ENCODE measurements at regions not wholly inside any gene's neighbourhood (a gene's known extent, or its start where the extent isn't known, plus 50 kb on each side); places are given as distances from the start of the nearest gene placed in this dataset.

GRCh38 chr12:42902001-42902400 is 312.5 kb upstream of the PRICKLE1 start:
- H3K27me3 ChIP-seq (ENCODE audit: insufficient read depth, poor library complexity, severe bottlenecking) = no peaks in the 10 kb centered on the region
- no peak for DNase-seq (ENCODE audit: low read depth in 1 of 2, low spot score in 1 of 2)
- H3K27ac ChIP-seq (replicated peaks) = no peak overlapping the region
- TF ChIP-seq POLR2AphosphoS5 (IDR thresholded peaks at IDR 0.05; ENCODE audit: low read depth) (no peak), GABPA (IDR thresholded peaks at IDR 0.05; ENCODE audit: low read depth) (no peak), CTCF (IDR thresholded peaks at IDR 0.05; ENCODE audit: insufficient read depth, low read length) (no peak), SPI1 (IDR thresholded peaks at IDR 0.05; ENCODE audit: borderline replicate concordance, low read depth) (no peak)
- TF ChIP-seq, protein P1, sequence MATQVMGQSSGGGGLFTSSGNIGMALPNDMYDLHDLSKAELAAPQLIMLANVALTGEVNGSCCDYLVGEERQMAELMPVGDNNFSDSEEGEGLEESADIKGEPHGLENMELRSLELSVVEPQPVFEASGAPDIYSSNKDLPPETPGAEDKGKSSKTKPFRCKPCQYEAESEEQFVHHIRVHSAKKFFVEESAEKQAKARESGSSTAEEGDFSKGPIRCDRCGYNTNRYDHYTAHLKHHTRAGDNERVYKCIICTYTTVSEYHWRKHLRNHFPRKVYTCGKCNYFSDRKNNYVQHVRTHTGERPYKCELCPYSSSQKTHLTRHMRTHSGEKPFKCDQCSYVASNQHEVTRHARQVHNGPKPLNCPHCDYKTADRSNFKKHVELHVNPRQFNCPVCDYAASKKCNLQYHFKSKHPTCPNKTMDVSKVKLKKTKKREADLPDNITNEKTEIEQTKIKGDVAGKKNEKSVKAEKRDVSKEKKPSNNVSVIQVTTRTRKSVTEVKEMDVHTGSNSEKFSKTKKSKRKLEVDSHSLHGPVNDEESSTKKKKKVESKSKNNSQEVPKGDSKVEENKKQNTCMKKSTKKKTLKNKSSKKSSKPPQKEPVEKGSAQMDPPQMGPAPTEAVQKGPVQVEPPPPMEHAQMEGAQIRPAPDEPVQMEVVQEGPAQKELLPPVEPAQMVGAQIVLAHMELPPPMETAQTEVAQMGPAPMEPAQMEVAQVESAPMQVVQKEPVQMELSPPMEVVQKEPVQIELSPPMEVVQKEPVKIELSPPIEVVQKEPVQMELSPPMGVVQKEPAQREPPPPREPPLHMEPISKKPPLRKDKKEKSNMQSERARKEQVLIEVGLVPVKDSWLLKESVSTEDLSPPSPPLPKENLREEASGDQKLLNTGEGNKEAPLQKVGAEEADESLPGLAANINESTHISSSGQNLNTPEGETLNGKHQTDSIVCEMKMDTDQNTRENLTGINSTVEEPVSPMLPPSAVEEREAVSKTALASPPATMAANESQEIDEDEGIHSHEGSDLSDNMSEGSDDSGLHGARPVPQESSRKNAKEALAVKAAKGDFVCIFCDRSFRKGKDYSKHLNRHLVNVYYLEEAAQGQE (IDR thresholded peaks at IDR 0.05; ENCODE audit: insufficient replicate concordance, low read depth) = no peak
- no peak overlapping the region for H3K4me3 ChIP-seq (replicated peaks; ENCODE audit: insufficient read depth, low read length)

DNA sequence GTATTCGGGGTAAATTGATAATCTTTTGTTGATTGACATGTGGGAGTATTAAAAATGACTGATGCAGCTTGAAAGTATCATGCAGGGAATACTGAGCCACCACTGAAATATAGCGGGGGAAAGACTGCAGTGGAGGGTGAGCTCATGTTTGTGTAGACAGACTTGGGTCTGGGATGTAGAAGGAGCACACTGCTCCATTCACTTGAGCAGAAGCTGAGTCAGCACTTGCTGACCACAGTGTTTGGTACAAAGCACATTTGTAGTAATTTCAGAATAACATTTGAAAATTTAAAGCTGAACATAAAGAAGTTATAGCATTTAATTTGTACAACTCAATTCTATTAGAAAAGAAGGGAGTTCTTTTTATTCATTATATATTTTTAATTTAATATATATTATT is 304.3 kb upstream of the PRICKLE1 start:
- Histone ChIP-seq H3K4me3 (replicated peaks; ENCODE audit: insufficient read depth, low read length) (no peak overlapping the region), H3K27me3 (ENCODE audit: insufficient read depth, poor library complexity, severe bottlenecking) (no peaks in the 10 kb centered on the region), H3K27ac (replicated peaks) (no peak overlapping the region)
- TF ChIP-seq GABPA (IDR thresholded peaks at IDR 0.05; ENCODE audit: low read depth) (no peak), SPI1 (IDR thresholded peaks at IDR 0.05; ENCODE audit: borderline replicate concordance, low read depth) (no peak), POLR2AphosphoS5 (IDR thresholded peaks at IDR 0.05; ENCODE audit: low read depth) (no peak)
- TF ChIP-seq, protein P1 (IDR thresholded peaks at IDR 0.05; ENCODE audit: insufficient replicate concordance, low read depth) = no peak
- DNase-seq (ENCODE audit: low read depth in 1 of 2, low spot score in 1 of 2) = no peak

GRCh38 chr12:42892702-42893551 is 303.4 kb upstream of the PRICKLE1 start:
- TF ChIP-seq SPI1 (IDR thresholded peaks at IDR 0.05; ENCODE audit: borderline replicate concordance, low read depth) (no peak), GABPA (IDR thresholded peaks at IDR 0.05; ENCODE audit: low read depth) (no peak)
- no peak overlapping the region for H3K27ac ChIP-seq (replicated peaks)
- H3K27me3 ChIP-seq (ENCODE audit: insufficient read depth, poor library complexity, severe bottlenecking) = no peaks in the 10 kb centered on the region
- DNase-seq (ENCODE audit: low read depth in 1 of 2, low spot score in 1 of 2) = no peak
- no peak overlapping the region for H3K4me3 ChIP-seq (replicated peaks; ENCODE audit: insufficient read depth, low read length)

DNA sequence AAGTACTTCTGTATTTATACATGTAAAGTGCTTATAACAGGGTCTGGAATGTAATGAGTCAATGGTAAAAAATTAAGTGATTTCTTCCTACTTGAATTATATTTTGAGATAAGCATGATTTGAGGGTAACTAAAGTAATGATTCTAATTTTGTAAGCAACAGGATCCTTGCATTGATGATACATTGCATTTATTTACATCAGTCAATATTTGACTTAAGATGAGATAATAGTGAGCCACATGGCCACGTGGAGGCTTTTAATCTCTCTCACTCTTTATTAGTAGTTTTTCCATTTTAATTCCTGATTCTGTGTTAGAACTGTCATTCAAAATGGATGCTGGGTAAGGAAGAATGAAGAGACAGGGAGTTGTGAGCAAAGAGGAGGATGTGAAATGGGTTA is 298.1 kb upstream of the PRICKLE1 start:
- H3K4me3 ChIP-seq (replicated peaks; ENCODE audit: insufficient read depth, low read length) = no peak overlapping the region
- no peak overlapping the region for H3K27ac ChIP-seq (replicated peaks)
- no peak for DNase-seq (ENCODE audit: low read depth in 1 of 2, low spot score in 1 of 2)
- TF ChIP-seq POLR2AphosphoS5 (IDR thresholded peaks at IDR 0.05; ENCODE audit: low read depth) (no peak), SPI1 (IDR thresholded peaks at IDR 0.05; ENCODE audit: borderline replicate concordance, low read depth) (no peak), GABPA (IDR thresholded peaks at IDR 0.05; ENCODE audit: low read depth) (no peak), CTCF (IDR thresholded peaks at IDR 0.05; ENCODE audit: insufficient read depth, low read length) (no peak)
- TF ChIP-seq, protein P1 (IDR thresholded peaks at IDR 0.05; ENCODE audit: insufficient replicate concordance, low read depth) = no peak
- no peaks in the 10 kb centered on the region for H3K27me3 ChIP-seq (ENCODE audit: insufficient read depth, poor library complexity, severe bottlenecking)

All from HL-60 (cell line).